ENCODE measurements at regions not wholly inside any gene's neighbourhood (a gene's known extent, or its start where the extent isn't known, plus 50 kb on each side); places are given as distances from the start of the nearest gene placed in this dataset.

DNA sequence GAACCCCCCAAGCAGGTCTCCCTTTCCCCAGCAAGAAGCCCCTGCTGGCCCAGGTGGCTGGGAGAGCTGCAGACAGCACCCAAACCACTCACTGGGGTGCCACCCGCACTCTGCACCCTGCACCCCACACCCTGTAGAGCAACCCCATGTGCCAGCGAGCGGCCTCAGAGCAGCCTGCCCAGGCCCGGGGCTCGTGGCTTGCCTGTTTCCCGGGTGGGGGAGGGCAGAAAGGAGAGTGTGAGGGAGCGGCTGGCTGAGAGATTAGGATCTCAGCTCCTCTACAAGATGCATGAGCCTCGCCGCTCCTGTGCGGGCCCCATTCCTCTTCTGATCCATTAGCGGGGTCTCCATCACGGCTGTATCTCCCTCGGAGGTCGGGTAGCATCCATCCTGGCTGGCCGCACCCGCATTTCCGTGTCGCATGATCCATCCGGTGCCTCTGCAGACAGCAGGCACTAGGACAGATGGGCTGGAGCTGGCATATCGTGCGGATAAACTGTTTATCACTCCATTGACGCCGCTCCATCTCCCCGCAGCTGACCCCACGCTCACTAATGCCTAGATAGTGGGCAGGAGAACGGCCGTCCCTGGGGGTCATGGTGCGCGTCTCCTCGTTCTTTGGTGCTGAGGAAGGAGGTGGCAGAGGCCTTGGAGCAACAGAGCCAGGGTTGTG, 54.4 kb downstream of the MRPL36 start:
- TF ChIP-seq CREB1 (IDR thresholded peaks at IDR 0.05; ENCODE audit: low read depth) (no peak), EP300 (IDR thresholded peaks at IDR 0.05; ENCODE audit: borderline replicate concordance) (no peak)

DNA sequence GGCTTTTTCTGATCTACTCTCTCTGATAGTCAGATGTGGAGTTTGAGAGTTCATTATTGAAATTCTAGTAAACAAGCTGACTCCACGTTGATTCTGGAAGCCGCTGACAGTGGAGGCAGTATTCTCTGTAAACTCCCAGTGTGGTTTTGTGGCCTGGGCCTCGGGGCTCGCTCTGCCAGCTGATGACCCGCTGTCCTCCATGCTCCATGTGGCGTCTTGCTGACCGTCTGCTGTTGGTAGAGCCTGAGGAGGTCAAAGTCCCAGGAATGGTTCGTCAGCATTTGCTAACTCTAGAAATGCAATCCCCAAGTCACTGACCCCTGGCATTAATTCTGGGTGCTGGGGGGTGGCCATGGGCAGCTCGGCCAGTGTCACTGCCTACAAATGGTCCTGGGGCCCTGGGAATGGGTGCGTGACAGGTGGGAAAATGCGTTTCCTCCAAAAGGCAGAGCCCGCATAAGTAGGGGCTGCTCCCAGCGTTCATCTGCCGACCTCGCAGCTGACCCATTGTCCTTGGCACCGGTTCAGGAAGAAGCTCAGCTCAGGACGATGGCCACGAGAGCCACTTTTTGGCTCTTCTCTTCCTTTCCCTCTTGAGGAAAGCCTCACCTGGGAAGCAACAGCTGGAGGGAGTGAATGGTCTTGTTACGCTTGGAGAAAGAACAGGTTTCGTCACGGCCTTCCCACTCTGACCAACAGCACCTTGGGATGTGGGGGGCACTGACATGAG, 55.1 kb downstream of the MRPL36 start:
- TF ChIP-seq EP300 (IDR thresholded peaks at IDR 0.05; ENCODE audit: borderline replicate concordance) (no peak), TEAD4 (IDR thresholded peaks at IDR 0.05) (no peak), RAD21 (IDR thresholded peaks at IDR 0.05; ENCODE audit: low read depth) (no peak), TAF1 (IDR thresholded peaks at IDR 0.05; ENCODE audit: low read depth) (no peak), ZBTB7A (IDR thresholded peaks at IDR 0.05; ENCODE audit: low read depth) (no peak), NFIC (IDR thresholded peaks at IDR 0.05) (no peak), CREB1 (IDR thresholded peaks at IDR 0.05; ENCODE audit: low read depth) (no peak), EGR1 (IDR thresholded peaks at IDR 0.05) (no peak), FOXM1 (IDR thresholded peaks at IDR 0.05; ENCODE audit: borderline replicate concordance, low read depth) (no peak), TCF12 (IDR thresholded peaks at IDR 0.05; ENCODE audit: low read depth) (no peak), CEBPB (IDR thresholded peaks at IDR 0.05) (no peak), YY1 (IDR thresholded peaks at IDR 0.05; ENCODE audit: low read depth) (no peak)
- TF ChIP-seq, protein P1, sequence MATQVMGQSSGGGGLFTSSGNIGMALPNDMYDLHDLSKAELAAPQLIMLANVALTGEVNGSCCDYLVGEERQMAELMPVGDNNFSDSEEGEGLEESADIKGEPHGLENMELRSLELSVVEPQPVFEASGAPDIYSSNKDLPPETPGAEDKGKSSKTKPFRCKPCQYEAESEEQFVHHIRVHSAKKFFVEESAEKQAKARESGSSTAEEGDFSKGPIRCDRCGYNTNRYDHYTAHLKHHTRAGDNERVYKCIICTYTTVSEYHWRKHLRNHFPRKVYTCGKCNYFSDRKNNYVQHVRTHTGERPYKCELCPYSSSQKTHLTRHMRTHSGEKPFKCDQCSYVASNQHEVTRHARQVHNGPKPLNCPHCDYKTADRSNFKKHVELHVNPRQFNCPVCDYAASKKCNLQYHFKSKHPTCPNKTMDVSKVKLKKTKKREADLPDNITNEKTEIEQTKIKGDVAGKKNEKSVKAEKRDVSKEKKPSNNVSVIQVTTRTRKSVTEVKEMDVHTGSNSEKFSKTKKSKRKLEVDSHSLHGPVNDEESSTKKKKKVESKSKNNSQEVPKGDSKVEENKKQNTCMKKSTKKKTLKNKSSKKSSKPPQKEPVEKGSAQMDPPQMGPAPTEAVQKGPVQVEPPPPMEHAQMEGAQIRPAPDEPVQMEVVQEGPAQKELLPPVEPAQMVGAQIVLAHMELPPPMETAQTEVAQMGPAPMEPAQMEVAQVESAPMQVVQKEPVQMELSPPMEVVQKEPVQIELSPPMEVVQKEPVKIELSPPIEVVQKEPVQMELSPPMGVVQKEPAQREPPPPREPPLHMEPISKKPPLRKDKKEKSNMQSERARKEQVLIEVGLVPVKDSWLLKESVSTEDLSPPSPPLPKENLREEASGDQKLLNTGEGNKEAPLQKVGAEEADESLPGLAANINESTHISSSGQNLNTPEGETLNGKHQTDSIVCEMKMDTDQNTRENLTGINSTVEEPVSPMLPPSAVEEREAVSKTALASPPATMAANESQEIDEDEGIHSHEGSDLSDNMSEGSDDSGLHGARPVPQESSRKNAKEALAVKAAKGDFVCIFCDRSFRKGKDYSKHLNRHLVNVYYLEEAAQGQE (IDR thresholded peaks at IDR 0.05; ENCODE audit: low read depth): no peak
- TF ChIP-seq, protein P2, sequence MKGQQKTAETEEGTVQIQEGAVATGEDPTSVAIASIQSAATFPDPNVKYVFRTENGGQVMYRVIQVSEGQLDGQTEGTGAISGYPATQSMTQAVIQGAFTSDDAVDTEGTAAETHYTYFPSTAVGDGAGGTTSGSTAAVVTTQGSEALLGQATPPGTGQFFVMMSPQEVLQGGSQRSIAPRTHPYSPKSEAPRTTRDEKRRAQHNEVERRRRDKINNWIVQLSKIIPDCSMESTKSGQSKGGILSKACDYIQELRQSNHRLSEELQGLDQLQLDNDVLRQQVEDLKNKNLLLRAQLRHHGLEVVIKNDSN (IDR thresholded peaks at IDR 0.05): no peak
- TF ChIP-seq, protein P3, sequence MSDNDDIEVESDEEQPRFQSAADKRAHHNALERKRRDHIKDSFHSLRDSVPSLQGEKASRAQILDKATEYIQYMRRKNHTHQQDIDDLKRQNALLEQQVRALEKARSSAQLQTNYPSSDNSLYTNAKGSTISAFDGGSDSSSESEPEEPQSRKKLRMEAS (IDR thresholded peaks at IDR 0.05): no peak

DNA sequence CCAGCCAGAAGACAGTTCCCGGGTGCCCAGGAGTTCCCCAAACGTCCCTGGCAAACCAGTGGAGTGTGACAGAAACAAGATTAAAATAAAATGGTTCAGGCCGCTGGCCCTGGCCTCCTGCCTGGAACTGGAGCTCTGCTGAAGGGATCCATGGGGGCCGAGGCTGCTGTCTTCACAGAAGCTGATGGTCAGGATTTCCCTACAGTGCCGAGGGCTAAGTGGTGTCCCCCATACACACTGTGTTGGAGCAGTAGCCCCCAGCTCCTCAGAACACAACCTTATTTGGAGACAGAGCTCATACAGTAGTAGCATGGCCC, 55.9 kb downstream of the MRPL36 start:
- TF ChIP-seq YY1 (IDR thresholded peaks at IDR 0.05; ENCODE audit: low read depth) (no peak), CREB1 (IDR thresholded peaks at IDR 0.05; ENCODE audit: low read depth) (no peak), RAD21 (IDR thresholded peaks at IDR 0.05; ENCODE audit: low read depth) (no peak), CEBPB (IDR thresholded peaks at IDR 0.05) (no peak), TAF1 (IDR thresholded peaks at IDR 0.05; ENCODE audit: low read depth) (no peak), EP300 (IDR thresholded peaks at IDR 0.05; ENCODE audit: borderline replicate concordance) (no peak), TEAD4 (IDR thresholded peaks at IDR 0.05) (no peak), TCF12 (IDR thresholded peaks at IDR 0.05; ENCODE audit: low read depth) (no peak), EGR1 (IDR thresholded peaks at IDR 0.05) (no peak), ZBTB7A (IDR thresholded peaks at IDR 0.05; ENCODE audit: low read depth) (no peak), FOXM1 (IDR thresholded peaks at IDR 0.05; ENCODE audit: borderline replicate concordance, low read depth) (no peak), NFIC (IDR thresholded peaks at IDR 0.05) (no peak)
- TF ChIP-seq, protein P3 (IDR thresholded peaks at IDR 0.05): no peak
- TF ChIP-seq, protein P2 (IDR thresholded peaks at IDR 0.05): no peak
- TF ChIP-seq, protein P1 (IDR thresholded peaks at IDR 0.05; ENCODE audit: low read depth): no peak

DNA sequence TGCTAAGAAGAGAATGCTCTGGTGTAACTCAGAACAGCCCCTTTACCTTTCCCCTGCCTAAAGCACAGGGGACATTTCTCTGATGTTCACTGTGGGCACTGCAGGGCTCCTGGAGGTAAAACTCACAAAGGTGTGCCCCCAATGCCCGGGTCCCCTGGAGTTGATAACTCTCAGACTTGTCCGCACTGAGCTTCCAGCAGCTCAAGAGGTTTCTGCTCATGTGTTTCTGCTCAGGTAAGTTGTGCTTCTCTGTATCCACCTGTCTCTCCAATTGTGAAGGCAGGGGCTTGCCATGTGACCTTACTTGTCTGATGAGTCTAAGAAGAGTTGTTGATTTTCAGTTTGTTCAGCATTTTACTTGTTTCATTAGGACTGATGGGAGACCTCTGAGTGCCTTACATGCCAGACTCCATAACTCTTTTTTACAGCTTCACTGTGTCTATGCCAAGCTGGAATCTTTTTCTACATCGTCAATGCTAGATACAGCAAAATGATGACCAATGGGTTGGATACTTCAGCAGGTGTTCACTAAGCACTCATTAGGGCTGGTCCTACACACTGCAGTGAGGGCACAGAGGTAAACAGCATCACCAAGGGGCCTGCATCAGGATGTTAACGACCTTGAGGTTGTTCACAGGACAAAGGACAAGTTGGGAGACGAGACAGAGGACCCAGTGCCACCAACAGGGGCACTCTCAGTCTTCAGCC, 56.4 kb downstream of the MRPL36 start:
- TF ChIP-seq NFIC (IDR thresholded peaks at IDR 0.05): no peak
- no peak for TF ChIP-seq TAF1 (IDR thresholded peaks at IDR 0.05; ENCODE audit: low read depth)
- no peak for TF ChIP-seq YY1 (IDR thresholded peaks at IDR 0.05; ENCODE audit: low read depth)
- TF ChIP-seq TCF12 (IDR thresholded peaks at IDR 0.05; ENCODE audit: low read depth): no peak
- TF ChIP-seq, protein P3 (IDR thresholded peaks at IDR 0.05): no peak
- no peak for TF ChIP-seq RAD21 (IDR thresholded peaks at IDR 0.05; ENCODE audit: low read depth)
- no peak for TF ChIP-seq TEAD4 (IDR thresholded peaks at IDR 0.05)

DNA sequence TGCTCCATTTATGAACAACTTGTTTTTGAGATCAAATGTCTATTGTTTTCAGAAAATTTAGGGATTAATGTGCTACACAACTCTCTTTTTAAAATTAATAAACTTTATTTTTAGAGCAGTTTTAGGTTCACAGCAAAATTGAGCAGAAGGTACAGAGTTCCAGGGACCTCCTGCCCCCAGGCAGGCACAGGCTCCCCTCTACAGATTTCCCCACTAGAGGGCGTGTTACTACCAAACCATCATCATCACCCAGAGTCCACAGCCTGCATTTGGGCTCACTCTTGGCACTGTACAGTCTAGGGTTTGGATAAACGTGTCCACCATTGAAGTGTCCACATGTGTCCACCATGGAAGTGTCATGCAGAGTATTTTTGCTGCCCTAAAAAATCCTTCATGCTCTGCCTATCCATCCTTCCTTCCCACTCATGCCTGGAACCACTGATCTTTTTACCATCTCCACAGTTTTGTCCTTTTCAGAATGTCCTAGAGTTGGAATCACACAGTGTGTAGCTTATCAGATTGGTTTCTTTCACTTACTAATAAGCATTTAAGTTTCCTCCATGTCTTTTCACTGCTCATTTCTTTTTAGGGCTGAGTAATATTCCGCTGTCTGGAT, 61.7 kb downstream of the MRPL36 start:
- TF ChIP-seq TAF1 (IDR thresholded peaks at IDR 0.05; ENCODE audit: low read depth) (no peak), RAD21 (IDR thresholded peaks at IDR 0.05; ENCODE audit: low read depth) (peak; percentile 65), EGR1 (IDR thresholded peaks at IDR 0.05) (no peak), CREB1 (IDR thresholded peaks at IDR 0.05; ENCODE audit: low read depth) (no peak), TCF12 (IDR thresholded peaks at IDR 0.05; ENCODE audit: low read depth) (no peak)
- TF ChIP-seq, protein P3 (IDR thresholded peaks at IDR 0.05): no peak
